GM11168 (cell line): ENCODE measurements at regions not wholly inside any gene's neighbourhood (a gene's known extent, or its start where the extent isn't known, plus 50 kb on each side); places are given as distances from the start of the nearest gene placed in this dataset.
"Not testable (repeated sequence)": the region's sequence is repeated elsewhere in the genome, so short reads cannot be mapped to it uniquely, and the experiment has no call there.

ENCODE experiments used
- in situ Hi-C: fragments of 300-500 bp; cut with MboI; formaldehyde crosslinking; loops from one replicate; pipeline ENCODE4 v1.12.0; 2022; ENCODE audit warnings: low sequenced_read_pairs; ENCODE audit not compliant: unreplicated experiment

GRCh38 chr1:65526049-65526556, 105.6 kb downstream of the LEPR start:
- in situ Hi-C loops = no loop called here

- in situ Hi-C loops = no loop called here
Measured at GRCh38 chr1:65527190-65527589, 106.7 kb downstream of the LEPR start.

- in situ Hi-C loops = no loop called here
Measured at GRCh38 chr1:65527707-65528503, 107.4 kb downstream of the LEPR start.

GRCh38 chr1:65531972-65532570, 111.6 kb downstream of the LEPR start:
- in situ Hi-C loops = no loop called here

- in situ Hi-C loops = no loop called here
Measured at GRCh38 chr1:65535981-65536380, 115.5 kb downstream of the LEPR start.

- in situ Hi-C loops = no loop called here
Measured at GRCh38 chr1:65538086-65538485, 117.6 kb downstream of the LEPR start.

- in situ Hi-C loops = no loop called here
Measured at GRCh38 chr1:65538664-65539063, 118.2 kb downstream of the LEPR start.

- in situ Hi-C loops = no loop called here
Measured at GRCh38 chr1:65539266-65540131, 119.0 kb downstream of the LEPR start.

GRCh38 chr1:65541161-65541560, 120.7 kb downstream of the LEPR start:
- in situ Hi-C loops = no loop called here

- in situ Hi-C loops = no loop called here
Measured at GRCh38 chr1:65541865-65542264, 121.4 kb downstream of the LEPR start.

- in situ Hi-C loops = not testable (repeated sequence)
Measured at GRCh38 chr1:65542592-65542991, 122.1 kb downstream of the LEPR start.

GRCh38 chr1:65550306-65551010, 130.0 kb downstream of the LEPR start:
- in situ Hi-C loops = not testable (repeated sequence)

- in situ Hi-C loops = not testable (repeated sequence)
Measured at GRCh38 chr1:65552484-65552883, 132.0 kb downstream of the LEPR start.

- in situ Hi-C loops = not testable (repeated sequence)
Measured at GRCh38 chr1:65554086-65554764, 133.8 kb downstream of the LEPR start.

GRCh38 chr1:65554829-65555228, 134.4 kb downstream of the LEPR start:
- in situ Hi-C loops = no loop called here

- in situ Hi-C loops = no loop called here
Measured at GRCh38 chr1:65558215-65558614, 137.7 kb downstream of the LEPR start.

GRCh38 chr1:65564493-65564892, 144.0 kb downstream of the LEPR start:
- in situ Hi-C loops = no loop called here

- in situ Hi-C loops = no loop called here
Measured at GRCh38 chr1:65568285-65568684, 147.8 kb downstream of the LEPR start.

- in situ Hi-C loops = no loop called here
Measured at GRCh38 chr1:65572701-65573421, 152.4 kb downstream of the LEPR start.
